Activated CD4-positive, alpha-beta T cell treated with anti-CD3 and anti-CD28 coated beads, Interleukin-2, amount 50 U/mL, for 1 hour (primary cell): ENCODE measurements at regions not wholly inside any gene's neighbourhood (a gene's known extent, or its start where the extent isn't known, plus 50 kb on each side); places are given as distances from the start of the nearest gene placed in this dataset.
"Not testable (repeated sequence)": the region's sequence is repeated elsewhere in the genome, so short reads cannot be mapped to it uniquely, and the experiment has no call there.

Source experiments
- DNase-seq: peaks from one replicate; pipeline ENCODE4 v3.0.0-alpha.2; 2020

GRCh38 chr5:176061269-176061622, 93.1 kb upstream of the THOC3 start:
- not testable (repeated sequence) for DNase-seq

- not testable (repeated sequence) for DNase-seq
Measured at GRCh38 chr5:176061660-176062059, 93.5 kb upstream of the THOC3 start.

GRCh38 chr5:176066262-176066945, 98.3 kb upstream of the THOC3 start:
- not testable (repeated sequence) for DNase-seq

- DNase-seq, result not testable (repeated sequence)
Measured at GRCh38 chr5:176067162-176067561, 99.0 kb upstream of the THOC3 start.

- DNase-seq, result not testable (repeated sequence)
Measured at GRCh38 chr5:176067948-176068347, 99.8 kb upstream of the THOC3 start.

DNA sequence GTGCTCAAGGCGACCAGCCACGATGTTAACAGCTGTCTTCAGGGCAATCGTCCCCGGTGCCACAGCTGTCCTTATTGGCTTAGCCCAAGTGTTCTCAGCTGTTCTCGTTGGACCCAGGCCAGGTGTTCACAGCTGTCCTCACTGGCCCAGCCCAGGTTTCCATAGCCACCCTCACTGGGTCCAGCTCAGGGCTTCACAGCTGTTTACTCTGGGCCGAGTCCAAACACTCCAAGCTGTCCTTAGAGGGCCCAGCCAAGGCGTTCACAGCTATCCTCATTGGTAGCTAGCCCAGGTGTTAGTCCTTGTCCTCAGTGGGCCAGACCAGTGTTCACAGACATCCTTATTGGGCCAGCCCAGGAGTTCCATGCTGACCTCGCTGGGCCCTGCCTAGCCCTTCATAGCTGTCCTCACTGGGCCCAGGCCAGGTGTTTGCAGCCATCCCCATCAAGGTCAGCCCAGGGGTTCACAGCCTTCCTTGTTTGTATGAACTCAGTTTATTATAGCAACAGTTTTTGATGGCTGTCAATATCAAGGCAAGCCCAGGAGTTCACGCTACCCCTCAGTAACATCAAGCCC, 106.0 kb upstream of the THOC3 start:
- not testable (repeated sequence) for DNase-seq

GRCh38 chr5:176083717-176084116, 115.6 kb upstream of the THOC3 start:
- not testable (repeated sequence) for DNase-seq

- not testable (repeated sequence) for DNase-seq
Measured at GRCh38 chr5:176103083-176103482, 135.0 kb upstream of the THOC3 start.

- DNase-seq, result not testable (repeated sequence)
Measured at GRCh38 chr5:176112888-176113287, 125.3 kb upstream of the SIMC1 start.

DNA sequence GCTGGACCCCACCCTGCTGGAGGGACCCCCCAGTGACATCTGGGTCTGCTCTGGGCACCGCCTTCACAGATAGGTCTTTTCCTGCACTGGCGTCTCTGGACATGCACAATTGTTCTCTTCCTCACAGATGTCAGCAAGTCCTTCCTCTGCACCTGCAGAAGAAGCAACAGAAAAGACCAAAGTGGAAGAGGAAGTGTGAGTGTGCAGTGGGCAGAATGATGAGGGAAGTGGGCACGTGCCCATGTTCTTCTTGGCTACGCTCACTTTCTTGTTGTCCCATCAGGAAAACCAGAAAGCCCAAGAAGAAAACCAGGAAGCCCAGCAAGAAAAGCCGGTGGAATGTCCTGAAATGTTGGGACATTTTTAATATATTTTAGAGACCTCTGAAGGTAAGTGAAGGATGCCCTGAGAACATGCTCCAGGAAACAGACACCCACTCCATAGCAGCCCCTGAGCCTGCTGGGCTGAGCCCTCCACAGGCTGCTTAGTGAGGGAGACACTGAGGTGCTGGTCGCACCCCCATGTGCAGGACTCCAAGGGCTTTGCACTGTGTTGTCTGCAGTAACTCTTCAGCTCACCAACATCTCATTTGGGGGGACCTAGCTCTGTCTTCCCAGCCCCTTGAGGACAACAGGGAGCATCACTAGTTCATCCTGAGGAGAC, 124.4 kb upstream of the SIMC1 start:
- not testable (repeated sequence) for DNase-seq

DNA sequence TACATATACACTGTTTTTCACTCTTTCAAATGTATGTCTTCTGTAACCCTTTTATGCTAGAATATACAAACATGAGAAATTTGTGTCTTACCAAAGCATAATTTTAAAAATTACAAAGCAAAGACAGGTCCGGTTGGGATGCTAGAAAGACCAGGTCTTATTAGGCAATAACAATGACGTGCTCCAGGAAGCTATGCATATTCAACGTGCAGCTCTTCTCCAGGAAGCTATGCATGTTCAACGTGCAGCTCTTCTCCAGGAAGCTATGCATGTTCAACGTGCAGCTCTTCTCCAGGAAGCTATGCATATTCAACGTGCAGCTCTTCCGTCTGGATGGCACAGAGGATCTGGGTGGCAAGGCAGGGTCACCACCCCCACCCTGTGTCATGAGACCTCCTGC, 123.4 kb upstream of the SIMC1 start:
- not testable (repeated sequence) for DNase-seq

GRCh38 chr5:176117699-176118238, 120.5 kb upstream of the SIMC1 start:
- not testable (repeated sequence) for DNase-seq

DNA sequence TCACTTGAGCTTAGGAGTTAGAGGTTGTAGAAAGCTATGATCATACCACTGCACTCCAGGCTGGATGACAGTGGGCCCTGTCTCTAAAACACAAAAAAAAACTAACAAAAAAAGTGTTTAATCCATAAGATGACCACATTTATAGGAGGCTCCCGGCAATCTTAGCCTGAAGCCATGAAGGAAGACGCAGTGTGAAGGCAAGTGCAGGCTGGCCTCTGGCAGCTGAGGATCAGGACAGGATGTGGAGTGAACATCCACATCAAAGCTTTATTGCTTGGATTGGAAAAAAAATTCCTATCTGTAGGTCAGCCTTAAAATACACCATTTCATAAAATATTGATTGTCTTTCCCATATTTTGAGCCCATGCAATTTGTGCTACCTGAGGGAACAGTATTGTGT, 115.9 kb upstream of the SIMC1 start:
- not testable (repeated sequence) for DNase-seq

DNA sequence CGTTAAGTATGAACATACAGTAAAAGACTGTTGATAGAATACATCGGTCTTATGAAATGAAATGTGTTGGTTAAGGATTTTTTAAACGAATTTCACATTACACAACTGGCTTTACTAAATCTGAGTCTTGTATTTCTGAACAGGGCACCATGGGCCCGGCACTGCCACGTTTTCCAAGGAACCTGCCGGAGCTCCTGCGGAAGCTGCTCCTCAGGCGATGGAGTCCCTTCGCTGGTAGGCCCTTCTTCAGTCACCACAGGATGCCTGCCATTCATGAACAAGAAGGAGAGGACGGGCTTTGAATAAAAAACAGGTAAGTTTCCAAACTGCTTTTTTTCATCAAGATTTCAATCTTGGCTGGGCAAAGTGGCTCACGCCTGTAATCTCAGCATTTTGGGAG, 114.1 kb upstream of the SIMC1 start:
- DNase-seq, result not testable (repeated sequence)

- no peak for DNase-seq
Measured at GRCh38 chr5:176131771-176132170, 106.5 kb upstream of the SIMC1 start.

DNA sequence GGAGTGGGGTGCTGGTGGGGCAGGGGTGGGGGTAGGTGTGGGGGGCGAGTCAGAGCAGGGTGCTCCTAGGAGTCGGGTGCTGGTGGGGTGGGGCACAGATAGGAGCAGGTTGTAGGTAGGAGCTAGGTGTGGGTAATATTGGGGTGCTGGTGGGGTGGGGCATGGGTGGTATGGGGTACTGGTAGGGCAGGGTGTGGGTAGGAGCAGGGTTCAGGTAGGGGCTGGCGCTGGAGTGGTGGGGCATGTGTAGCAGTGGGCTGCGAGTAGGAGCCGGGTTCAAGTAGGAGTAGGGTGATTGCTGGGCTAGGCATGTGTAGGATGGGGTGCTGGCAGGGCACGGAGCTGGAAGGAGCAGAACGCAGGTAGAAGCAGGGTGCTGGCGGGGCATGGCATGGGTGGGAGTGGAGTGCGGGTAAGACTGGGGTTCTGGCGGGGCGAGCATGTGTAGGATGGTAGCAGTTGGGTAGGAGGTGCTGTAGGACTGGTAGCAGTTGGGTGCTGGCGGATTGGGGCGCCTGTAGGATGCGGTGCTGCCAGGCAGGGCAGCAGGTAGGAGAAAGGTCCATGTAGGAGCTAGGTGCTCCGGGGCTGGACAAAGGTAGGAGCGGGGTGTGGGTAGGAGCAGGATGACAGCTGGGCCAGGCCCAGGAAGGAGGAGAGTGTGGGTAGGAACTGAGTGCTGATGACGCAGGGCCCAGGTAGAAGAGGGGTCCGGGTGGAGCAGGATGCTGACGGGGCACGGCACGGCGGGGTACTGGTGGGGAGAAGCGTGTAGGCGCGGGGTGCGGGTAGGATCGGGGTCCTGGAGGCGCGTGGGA, 105.5 kb upstream of the SIMC1 start:
- DNase-seq, result no peak

GRCh38 chr5:176133289-176133870, 104.8 kb upstream of the SIMC1 start:
- DNase-seq, result peak; percentile 12

DNA sequence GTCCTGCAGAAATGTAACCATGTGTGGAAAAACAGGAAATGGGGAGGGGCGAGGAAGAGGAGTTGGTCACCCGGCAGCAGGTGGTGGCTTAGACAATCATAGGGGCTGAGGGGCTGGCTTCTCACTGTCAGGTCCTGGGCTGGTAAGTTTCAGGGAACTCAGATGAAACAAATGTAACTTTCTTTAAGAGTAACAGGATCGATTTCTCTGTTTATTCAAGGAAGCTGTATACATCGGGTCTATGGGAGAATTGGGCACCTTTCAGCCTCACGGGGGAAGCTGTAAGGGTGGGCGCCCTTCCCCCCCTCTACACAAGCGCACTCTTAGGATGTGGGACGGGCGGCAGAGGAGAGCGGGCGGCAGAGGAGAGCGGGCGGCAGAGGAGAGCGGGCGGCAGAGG, 104.3 kb upstream of the SIMC1 start:
- DNase-seq, result no peak

DNA sequence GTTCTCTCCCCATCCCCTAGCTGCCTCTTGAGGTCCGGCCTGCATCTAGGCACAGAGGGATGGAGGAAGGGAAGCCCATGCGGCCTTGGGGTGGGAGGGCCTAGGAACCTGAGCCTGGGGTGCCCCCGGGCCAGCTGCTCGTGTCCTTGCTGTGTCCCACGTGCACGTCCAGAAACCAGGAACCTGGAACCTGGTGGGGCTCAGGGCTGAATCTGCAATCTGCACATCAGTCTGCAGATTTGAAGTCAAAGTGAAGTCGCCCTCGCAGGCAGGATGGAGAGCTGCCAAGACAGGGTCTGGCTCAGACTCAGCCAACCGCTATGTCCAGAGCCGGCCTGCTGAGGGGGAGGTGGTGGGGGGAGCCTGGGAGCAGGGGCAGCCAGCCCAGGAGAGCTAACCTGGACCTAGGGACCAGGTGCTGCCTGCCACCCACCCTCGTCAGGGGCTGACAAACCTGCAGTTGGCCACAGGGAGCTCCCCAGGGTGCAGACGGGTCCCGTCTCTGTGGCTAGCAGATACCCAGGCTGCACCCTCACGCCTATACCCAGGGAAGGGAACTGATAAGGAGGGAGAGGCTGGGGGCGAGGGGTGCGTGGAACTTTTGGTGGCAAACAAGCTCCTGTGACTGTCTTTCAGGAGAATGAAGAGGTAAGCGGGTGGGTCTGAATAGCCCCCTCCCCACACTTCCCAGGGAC, 103.5 kb upstream of the SIMC1 start:
- DNase-seq, result no peak

DNA sequence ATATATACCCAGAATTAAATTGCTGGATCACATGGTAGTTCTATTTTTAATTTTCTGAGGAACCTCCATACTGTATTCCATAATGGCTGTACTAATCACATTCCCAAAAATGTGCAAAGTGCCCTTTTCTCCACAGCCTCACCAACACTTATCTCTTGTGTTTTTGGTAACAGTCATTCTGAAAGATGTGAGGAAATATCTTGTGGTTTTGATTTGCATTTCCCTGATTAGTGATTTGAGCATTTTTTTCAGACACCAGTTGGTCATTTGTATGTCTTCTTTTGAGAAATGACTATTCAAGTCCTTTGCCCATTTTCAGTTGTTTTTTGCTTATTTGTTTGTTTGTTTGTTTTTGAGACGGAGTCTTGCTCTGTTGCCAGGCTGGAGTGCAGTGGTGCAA, 98.1 kb upstream of the SIMC1 start:
- DNase-seq, result not testable (repeated sequence)

DNA sequence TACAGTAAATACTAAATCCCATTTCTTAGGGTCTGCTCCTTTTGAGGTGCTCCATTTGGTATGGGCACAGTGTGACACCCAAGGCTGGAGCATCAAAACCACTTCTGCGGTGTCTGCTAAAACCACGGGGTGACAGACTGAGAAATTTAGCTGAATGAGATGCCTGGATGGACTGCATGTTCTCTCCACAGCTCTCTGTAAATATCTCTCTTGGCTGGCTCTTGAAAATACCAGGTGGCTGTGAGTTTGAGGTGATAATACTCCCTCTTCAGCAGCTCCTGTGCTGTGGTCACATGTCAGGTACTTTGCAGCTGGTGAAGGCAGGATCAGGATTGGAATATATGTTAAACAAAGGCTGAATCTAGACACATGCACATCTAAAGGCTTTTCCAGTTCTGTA, 93.7 kb upstream of the SIMC1 start:
- DNase-seq, result no peak

GRCh38 chr5:176149948-176150347, 88.3 kb upstream of the SIMC1 start:
- not testable (repeated sequence) for DNase-seq
